Neutrophil (primary cell): ENCODE measurements at regions not wholly inside any gene's neighbourhood (a gene's known extent, or its start where the extent isn't known, plus 50 kb on each side); places are given as distances from the start of the nearest gene placed in this dataset.
"Not testable (repeated sequence)": the region's sequence is repeated elsewhere in the genome, so short reads cannot be mapped to it uniquely, and the experiment has no call there.

Experiments
- H3K27ac ChIP-seq: fragments of 200-600 bp; sonication (generic); 2 replicates; pipeline ENCODE4 v1.5.1; 2016; ENCODE audit warnings: mild to moderate bottlenecking, moderate library complexity
- H3K27me3 ChIP-seq: fragments of 200-600 bp; sonication (generic); 2 replicates; pipeline ENCODE4 v1.6.0; 2016; ENCODE audit warnings: mild to moderate bottlenecking
- H3K36me3 ChIP-seq: fragments of 200-600 bp; sonication (generic); 2 replicates; pipeline ENCODE4 v1.5.1; 2017
- H3K4me1 ChIP-seq, 2 experiments: fragments of 200-600 bp in 1 of 2; sonication (generic) in 1 of 2; 1 replicate in 1 of 2; 2 replicates in 1 of 2; pipeline versions ENCODE4 v1.5.1 to v1.6.1; 2013 to 2016; ENCODE audit warnings: low read depth in 1 of 2, low read length in 1 of 2, mild to moderate bottlenecking in 1 of 2, moderate library complexity in 1 of 2; ENCODE audit not compliant: control insufficient read depth in 1 of 2, insufficient read depth in 1 of 2
- H3K4me3 ChIP-seq, 2 experiments: fragments of 200-600 bp in 1 of 2; sonication (generic) in 1 of 2; 1 replicate in 1 of 2; 2 replicates in 1 of 2; pipeline ENCODE4 v1.5.1; 2013 to 2016; ENCODE audit warnings: low read depth in 1 of 2, low read length in 1 of 2, mild to moderate bottlenecking in 1 of 2, moderate library complexity in 1 of 2
- H3K9me3 ChIP-seq: fragments of 200-600 bp; sonication (generic); 2 replicates; pipeline ENCODE4 v1.5.1; 2016
- CTCF ChIP-seq: fragments of 200-600 bp; sonication (generic); IDR thresholded peaks from 2 replicates; pipeline ENCODE4 v1.5.1; 2016; ENCODE audit warnings: antibody characterized with exemption

GRCh38 chr18:35810520-35810919 is 162.0 kb upstream of the RMP24 start:
- Histone ChIP-seq H3K9me3 (no peaks in the 10 kb centered on the region), H3K4me1 (peaks cover 52 to 56% of the 10 kb centered on the region in 2 experiments), H3K36me3 (no peaks in the 10 kb centered on the region), H3K27ac (peak overlapping the region; percentile 90), H3K4me3 (peak overlapping the region in 1 of 2 experiments; percentile 45), H3K27me3 (peaks cover 5% of the 10 kb centered on the region)
- no peak for TF ChIP-seq CTCF

DNA sequence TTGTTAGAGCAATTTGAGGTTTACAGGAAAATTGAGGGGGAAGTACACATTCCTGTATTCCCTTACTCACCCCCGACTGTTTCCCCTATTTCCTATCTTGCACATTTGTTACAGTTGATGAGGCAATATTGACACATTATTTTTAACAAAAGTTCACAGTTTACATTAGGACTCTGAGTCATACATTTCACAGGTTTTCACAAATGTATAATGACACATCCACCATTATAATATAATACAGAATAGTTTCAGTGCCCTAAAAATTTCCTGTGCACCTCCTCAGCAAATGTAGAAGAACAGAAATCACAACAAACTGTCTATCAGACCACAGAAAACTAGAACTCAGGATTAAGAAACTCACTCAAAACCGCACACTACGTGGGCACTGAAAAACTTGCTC is 160.6 kb upstream of the RMP24 start:
- Histone ChIP-seq H3K4me3 (peak overlapping the region; percentile 6 to 25), H3K27me3 (peaks cover under 1% of the 10 kb centered on the region), H3K36me3 (no peaks in the 10 kb centered on the region), H3K9me3 (no peaks in the 10 kb centered on the region), H3K4me1 (peaks cover 52 to 56% of the 10 kb centered on the region in 2 experiments), H3K27ac (peak overlapping the region; percentile 90)
- no peak for TF ChIP-seq CTCF

GRCh38 chr18:35815011-35815410 is 157.5 kb upstream of the RMP24 start:
- H3K4me1 ChIP-seq = peaks cover 29 to 34% of the 10 kb centered on the region in 2 experiments
- H3K27ac ChIP-seq, H3K9me3 ChIP-seq, H3K36me3 ChIP-seq, H3K27me3 ChIP-seq, H3K4me3 ChIP-seq: not testable (repeated sequence)

- peaks cover 19 to 24% of the 10 kb centered on the region in 2 experiments for H3K4me1 ChIP-seq
- no peak overlapping the region for H3K27ac ChIP-seq
- H3K27me3 ChIP-seq = no peaks in the 10 kb centered on the region
- H3K9me3 ChIP-seq = no peaks in the 10 kb centered on the region
- no peak overlapping the region for H3K4me3 ChIP-seq
- no peaks in the 10 kb centered on the region for H3K36me3 ChIP-seq
- no peak for TF ChIP-seq CTCF
Observed at GRCh38 chr18:35816003-35816402, 156.5 kb upstream of the RMP24 start.

GRCh38 chr18:35817604-35818352 is 154.7 kb upstream of the RMP24 start:
- peaks cover 4 to 7% of the 10 kb centered on the region in 2 experiments for H3K4me1 ChIP-seq
- H3K27ac ChIP-seq = no peak overlapping the region
- TF ChIP-seq CTCF = no peak

GRCh38 chr18:35818353-35818667 is 154.2 kb upstream of the RMP24 start:
- H3K36me3 ChIP-seq = no peaks in the 10 kb centered on the region
- H3K4me1 ChIP-seq = peaks cover under 1 to 3% of the 10 kb centered on the region in 2 experiments
- no peak overlapping the region for H3K27ac ChIP-seq
- no peak for TF ChIP-seq CTCF
- no peak overlapping the region for H3K4me3 ChIP-seq
- H3K9me3 ChIP-seq = no peaks in the 10 kb centered on the region
- no peaks in the 10 kb centered on the region for H3K27me3 ChIP-seq

More at GRCh38 chr18:35817604-35818352, 154.7 kb upstream of the RMP24 start:
- Histone ChIP-seq H3K27me3 (no peaks in the 10 kb centered on the region), H3K4me3 (no peak overlapping the region), H3K36me3 (no peaks in the 10 kb centered on the region), H3K9me3 (no peaks in the 10 kb centered on the region)
